Daoy (cell line): ENCODE measurements at regions not wholly inside any gene's neighbourhood (a gene's known extent, or its start where the extent isn't known, plus 50 kb on each side); places are given as distances from the start of the nearest gene placed in this dataset.
A peak's percentile ranks its signal among the peaks of the same experiment; 100 is the strongest.
"Not testable (repeated sequence)": the region's sequence is repeated elsewhere in the genome, so short reads cannot be mapped to it uniquely, and the experiment has no call there.

Experiments
- DNase-seq: peaks from one replicate; pipeline ENCODE4 v3.0.0-alpha.2; 2015; ENCODE audit warnings: low read depth

- no peak for DNase-seq
Observed at GRCh38 chr13:39803156-39803555, 147.7 kb downstream of the COG6 start.

- no peak for DNase-seq
Observed at GRCh38 chr13:39803851-39804250, 148.4 kb downstream of the COG6 start.

GRCh38 chr13:39804332-39805210 lies 149.1 kb downstream of the COG6 start:
- no peak for DNase-seq

DNA sequence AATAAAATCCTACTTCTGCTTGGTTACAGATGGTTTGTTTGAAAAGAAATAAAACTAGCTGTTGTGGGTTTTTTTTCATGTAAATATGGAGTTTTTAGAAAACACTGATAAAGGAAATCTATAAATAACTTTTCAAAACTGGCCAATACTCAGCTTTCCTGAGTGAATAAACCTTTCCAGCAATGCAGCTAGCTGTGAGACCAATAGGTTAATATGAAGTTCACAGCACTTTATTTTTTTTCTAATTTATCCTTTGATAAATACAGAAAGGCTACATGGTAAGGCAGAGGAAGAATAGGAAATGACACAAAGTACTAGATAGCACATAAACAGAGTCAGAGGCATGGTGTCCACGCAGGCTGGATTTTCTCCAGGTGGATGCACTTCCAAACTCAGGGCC lies 154.0 kb downstream of the COG6 start:
- no peak for DNase-seq

GRCh38 chr13:39810091-39810877 lies 154.8 kb downstream of the COG6 start:
- DNase-seq, result no peak

- DNase-seq, result no peak
Observed at GRCh38 chr13:39811051-39811450, 155.6 kb downstream of the COG6 start.

DNA sequence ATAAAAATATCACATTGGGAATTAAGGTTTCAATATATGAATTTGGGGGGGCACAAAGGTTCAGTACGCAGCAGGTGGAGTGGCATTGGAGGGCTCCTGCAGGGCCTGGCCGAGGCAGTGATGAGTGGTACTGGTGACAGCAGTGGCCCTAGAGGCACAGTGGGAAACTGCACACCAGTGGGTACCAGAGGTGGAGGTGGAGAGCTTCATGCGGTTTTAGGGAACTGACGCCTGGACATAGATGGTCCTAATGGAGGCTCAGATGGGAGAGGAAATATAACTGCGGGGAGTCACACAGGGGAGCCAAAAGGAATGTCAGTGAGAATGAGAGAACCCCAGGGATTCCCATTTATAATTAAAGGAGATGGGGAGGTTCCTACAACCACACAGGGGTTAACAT lies 156.2 kb downstream of the COG6 start:
- DNase-seq, result no peak

DNA sequence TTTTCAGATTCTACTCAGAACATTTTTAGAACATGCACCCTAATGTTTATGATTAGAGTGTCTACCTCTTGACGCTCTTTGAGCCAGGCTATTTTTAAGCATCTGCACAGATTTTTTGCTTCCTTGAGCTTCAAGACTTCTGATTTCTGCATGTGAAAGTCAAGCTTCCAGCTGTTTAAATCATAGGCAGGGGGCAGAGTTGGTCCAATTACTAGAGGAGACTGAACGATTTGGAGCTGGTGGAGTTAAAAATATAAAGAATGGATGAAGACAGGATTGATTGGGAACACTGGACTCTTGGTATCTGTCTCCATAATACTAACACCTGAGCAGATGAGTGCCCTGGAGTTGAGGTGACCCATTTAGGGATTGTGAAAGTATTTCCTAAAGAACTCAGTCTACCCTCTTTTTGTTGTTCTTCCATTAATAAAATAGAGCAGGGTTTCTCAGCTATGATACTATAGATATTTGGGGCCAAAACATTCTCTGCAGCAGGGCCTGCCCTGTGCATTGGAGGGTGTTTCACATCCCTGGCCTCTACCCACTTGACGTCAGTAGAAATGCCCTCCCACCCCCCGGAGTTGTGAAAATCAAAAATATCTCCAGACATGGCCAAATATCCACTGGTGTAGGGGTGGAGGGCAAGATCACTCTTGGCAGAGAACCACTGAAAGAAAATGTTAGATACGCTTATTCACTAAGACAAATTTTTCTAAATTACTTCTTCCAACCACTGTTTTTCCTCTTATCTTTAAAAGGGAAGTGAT lies 160.1 kb downstream of the COG6 start:
- no peak for DNase-seq

DNA sequence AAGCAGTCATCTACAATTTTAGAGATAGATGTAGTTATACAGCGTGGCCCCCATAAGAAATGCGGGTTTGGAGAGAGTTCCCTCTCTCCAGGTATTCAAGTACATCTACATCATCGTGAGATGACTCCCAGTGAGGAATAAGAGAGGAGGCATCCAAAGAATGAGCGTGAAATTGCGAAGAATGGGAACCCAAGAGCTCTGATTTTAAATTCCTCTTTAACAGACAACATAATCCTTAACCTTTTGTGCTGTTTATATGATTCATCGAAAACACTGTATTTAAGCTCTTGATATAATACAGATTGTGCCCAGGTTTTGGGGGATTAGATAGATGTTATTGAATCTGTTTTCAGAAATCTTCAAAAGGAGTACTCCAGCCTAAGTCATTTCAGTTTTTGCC lies 161.5 kb downstream of the COG6 start:
- no peak for DNase-seq

GRCh38 chr13:39818953-39819352 lies 163.5 kb downstream of the COG6 start:
- no peak for DNase-seq

DNA sequence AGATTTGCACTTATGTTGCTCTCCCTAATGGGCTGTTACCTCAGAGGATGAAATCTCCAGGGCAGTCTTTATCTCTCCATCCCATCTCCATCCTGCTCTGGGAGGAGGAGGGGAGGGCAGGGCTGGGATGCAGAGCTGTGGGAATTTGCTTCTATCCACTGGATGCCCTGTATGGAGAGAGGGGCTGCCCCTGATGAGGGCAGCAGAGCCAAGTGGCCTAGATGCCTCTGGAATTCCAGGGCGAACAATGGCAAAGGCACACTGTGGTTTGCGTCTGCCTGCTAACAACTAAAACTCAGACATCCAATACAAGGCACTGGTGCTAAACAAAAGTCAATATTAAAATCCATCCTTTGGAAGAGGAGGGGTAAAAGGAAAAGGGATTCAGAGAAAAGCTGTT lies 165.1 kb downstream of the COG6 start:
- no peak for DNase-seq

GRCh38 chr13:39821977-39822376 lies 166.5 kb downstream of the COG6 start:
- DNase-seq, result no peak

- DNase-seq, result no peak
Observed at GRCh38 chr13:39822437-39822836, 167.0 kb downstream of the COG6 start.

- no peak for DNase-seq
Observed at GRCh38 chr13:39823063-39823713, 167.7 kb downstream of the COG6 start.

DNA sequence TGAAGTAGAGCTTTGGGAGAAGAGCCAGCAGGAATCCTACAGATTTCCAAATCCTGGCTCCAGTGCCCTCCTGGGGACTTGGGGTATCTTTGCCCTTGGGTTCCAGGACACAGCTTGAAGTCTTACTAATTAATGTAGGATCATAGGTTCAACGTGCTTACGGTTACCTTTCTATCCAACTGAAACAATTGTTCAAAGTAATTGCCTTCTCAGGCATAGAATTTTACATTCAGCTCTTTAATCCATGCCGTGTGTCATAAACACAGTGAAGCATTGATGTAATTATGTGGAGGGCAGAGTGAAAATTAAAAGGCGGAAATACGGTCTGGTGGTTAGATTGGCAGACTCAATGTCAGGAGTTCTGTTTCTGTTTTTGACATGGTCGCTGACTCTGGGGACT lies 170.4 kb downstream of the COG6 start:
- DNase-seq, result no peak

- peak; percentile 27 for DNase-seq
Observed at GRCh38 chr13:39835253-39835652, 179.8 kb downstream of the COG6 start.

DNA sequence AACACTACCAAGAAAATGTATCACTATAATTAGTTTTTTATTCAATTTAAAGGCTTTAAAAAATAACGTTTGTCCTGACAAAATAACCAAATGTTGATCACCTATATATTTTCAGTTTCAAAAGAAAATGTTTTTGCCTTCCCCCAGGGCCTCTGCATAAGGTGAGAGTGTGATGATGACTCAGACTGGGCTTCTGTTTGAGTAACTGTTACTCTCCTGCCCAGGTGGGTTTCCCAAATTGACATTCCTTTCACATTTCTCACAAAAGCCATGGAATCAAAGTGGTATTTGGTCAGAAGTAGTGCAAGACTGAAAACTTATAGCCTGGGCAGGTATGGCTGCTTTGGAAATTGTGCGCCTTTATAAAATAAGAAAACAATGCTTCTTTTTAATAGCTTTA lies 180.6 kb downstream of the COG6 start:
- DNase-seq, result no peak

DNA sequence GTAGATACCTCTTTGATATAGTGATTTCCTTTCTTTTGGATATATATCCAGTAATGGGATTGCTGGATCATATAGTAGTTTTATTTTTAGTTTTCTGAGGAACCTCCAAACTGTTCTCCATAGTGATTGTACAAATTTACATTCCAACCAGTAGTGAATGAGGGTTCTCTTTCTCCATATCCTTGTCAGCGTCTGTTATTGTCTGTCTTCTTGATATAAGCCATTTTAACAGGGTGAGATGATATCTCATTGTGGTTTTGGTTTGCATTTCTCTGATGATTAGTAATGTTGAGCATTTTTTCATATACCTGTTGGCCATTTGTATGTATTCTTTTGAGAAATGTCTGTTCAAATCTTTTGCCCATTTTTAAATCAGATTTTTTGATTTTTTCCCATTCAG lies 182.4 kb downstream of the COG6 start:
- not testable (repeated sequence) for DNase-seq

GRCh38 chr13:39840201-39840600 lies 184.7 kb downstream of the COG6 start:
- peak; percentile 62 for DNase-seq

DNA sequence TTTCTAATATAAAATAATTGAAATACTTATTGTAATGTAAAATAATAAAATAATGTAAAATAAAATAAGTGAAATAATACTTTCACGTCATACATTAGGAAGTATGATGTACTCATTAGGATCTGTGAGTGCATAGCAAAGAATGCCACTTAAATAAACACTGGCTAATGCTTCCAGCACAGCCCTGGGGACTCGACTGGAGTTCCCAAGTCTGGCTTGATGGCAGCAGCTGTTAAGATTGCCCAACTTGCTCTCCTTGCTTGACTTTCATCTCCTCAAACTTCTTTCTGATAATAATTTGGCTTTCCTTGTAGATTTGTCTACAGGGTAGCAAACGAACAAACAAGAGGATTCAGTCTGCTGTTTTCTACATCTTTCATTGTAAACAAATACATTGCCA lies 191.9 kb downstream of the COG6 start:
- no peak for DNase-seq

- DNase-seq, result peak; percentile 24
Observed at GRCh38 chr13:39855236-39855635, 199.8 kb downstream of the COG6 start.

GRCh38 chr13:39856714-39857113 lies 201.3 kb downstream of the COG6 start:
- DNase-seq, result no peak
